GF-D8 (cell line): ENCODE measurements at regions not wholly inside any gene's neighbourhood (a gene's known extent, or its start where the extent isn't known, plus 50 kb on each side); places are given as distances from the start of the nearest gene placed in this dataset.
"Not testable (repeated sequence)": the region's sequence is repeated elsewhere in the genome, so short reads cannot be mapped to it uniquely, and the experiment has no call there.

Experiments used
- DNase-seq: peaks from one replicate; lab custom pipeline; 2025; lab: John Stamatoyannopoulos, UW

DNA sequence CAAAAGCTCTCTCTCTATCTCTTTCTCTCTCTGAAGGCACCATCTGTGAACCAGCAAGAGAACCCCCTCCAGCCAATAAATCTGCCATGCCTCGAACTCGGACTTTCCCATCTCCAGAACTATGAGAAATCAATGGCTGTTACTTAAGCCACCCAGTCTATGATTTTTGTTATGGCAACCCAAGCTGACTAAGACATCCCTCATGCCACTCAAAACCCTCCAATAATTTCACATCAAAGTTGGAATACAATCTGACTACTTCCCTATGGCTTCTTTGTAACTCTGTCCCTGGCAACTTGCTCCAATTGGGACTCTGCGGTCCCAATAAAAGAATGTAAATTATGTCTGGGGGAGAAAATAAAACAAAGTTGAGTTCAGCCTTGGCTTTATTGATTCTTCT lies 265.7 kb downstream of the SHOX start:
- DNase-seq: no peak

DNA sequence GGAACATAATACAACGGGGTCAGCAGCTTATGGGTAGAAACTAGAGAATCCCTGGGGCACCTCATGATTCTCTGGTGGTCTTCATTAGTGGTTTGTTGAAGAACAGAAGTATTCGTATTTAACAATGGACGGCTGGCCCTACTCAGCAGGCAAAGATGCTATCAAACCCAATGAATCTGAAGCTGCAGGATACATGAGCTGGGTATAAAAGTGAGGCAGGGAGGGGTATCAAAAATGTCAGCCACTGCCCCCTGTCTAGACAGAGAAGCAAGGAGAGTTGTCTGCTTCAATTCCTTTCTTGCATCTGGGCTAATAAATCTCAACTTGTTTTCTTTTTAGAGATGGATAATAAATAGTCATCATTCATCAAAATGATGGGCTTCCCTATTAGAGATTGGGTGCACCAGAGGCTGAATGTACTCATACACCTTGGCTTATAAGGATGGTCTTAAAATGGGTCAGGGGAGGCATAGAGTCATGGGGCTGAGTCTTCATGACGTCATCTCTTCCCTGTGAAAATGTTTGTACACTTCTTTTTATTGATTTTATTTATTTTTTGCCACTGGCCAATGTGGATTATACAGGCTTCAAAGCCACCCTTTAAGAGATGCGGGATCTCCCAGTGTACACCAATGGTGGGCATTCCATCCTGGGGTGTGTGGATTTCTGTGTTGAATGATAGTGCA lies 259.5 kb downstream of the SHOX start:
- no peak for DNase-seq

DNA sequence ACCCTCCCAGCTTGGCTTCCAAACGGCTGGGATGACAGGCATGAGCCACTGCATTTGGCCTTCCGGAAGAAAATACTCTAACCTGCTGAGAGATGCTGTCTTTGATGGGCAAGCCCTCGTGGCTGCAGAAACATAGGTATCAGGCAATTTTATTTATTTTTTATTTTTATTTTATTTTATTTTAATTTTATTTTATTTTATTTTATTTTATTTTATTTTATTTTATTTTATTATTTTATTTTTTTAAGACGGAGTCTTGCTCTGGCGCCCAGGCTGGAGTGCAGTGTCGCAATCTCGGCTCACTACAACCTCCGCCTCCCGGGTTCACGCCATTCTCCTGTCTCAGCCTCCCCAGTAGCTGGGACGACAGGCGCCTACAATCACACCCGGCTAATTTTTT lies 257.1 kb downstream of the SHOX start:
- DNase-seq: not testable (repeated sequence)

DNA sequence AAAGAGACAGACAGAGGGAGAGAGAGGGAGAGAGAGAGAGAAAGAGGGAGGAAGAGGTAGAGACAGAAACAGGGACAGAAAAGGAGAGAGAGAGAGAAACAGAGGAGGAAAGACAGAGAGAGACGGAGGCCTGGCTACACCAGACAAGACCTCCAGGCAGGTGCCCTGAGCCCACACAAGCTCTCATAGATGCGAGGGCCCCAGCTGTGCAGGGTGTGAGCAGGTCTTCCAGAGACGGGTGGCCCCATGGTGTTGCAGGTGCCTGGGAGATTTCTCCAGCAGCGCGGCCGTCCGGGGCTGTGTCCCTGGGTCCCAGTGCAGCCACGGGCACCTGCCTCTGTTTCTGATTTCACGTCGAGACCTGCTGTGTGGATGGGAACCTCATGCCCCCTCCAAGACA lies 253.0 kb downstream of the SHOX start:
- DNase-seq: no peak

DNA sequence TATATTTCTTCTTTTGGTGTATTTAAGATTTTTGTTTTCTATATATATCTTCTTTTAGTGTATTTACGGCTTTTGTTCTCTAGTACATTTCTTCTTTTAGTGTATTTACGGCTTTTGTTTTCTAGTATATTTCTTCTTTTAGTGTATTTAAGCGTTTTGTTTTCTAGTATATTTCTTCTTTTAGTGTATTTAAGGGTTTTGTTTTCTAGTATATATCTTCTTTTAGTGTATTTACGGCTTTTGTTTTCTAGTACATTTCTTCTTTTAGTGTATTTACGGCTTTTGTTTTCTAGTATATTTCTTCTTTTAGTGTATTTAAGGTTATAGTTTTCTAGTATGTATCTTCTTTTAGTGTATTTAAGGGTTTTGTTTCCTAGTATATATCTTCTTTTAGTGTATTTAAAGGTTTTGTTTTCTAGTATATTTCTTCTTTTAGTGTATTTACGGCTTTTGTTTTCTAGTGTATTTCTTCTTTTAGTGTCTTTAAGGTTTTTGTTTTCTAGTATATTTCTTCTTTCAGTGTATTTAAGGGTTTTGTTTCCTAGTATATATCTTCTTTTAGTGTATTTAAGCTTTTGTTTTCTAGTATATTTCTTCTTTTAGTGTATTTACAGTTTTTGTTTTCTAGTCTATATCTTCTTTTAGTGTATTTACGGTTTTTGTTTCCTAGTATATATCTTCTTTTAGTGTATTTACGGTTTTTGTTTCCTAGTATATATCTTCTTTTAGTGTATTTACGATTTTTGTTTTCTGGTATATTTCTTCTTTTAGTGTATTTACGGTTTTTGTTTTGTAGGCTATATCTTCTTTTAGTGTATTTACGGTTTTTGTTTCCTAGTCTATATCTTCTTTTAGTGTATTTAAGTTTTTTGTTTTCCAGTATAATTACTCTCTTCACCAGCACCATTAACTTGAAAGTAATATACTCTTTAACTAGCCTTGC lies 249.4 kb downstream of the SHOX start:
- not testable (repeated sequence) for DNase-seq

DNA sequence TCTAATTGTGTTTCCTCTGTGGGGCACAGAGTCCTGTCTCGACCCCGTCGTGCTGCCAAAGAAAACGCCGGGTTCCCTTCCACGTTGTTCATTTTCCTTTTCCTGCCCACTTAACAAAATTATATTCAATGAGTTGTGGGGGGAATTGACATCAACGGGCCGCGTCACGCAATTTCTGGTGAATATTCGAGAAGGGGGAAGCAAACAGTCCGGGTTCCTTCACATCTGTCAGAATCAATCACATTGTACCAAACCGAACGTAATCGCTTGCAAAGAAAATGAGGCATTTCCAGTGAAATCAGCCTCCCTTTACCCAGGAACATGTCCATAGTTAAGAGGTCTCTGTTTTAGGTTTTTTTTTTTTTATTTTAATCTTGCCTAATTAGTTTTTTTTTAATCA lies 243.5 kb downstream of the SHOX start:
- no peak for DNase-seq

DNA sequence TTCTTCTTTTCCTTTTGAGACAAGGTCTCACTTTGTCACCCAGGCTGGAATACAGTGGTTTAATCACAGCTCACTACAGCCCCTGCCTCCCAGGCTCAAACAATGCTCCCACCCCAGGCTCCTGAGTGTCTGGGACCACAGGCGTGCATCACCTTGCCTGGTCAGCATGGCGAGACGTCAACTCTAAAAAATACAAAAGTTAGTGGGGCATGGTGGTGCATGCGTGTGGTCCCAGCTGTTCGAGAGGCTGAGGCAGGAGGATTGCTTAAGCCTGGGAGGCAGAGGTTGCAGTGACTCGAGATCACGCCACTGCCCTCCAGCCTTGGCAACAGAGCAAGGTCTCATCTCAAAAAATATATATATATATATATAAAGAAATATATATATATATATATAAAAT lies 242.4 kb downstream of the SHOX start:
- no peak for DNase-seq

DNA sequence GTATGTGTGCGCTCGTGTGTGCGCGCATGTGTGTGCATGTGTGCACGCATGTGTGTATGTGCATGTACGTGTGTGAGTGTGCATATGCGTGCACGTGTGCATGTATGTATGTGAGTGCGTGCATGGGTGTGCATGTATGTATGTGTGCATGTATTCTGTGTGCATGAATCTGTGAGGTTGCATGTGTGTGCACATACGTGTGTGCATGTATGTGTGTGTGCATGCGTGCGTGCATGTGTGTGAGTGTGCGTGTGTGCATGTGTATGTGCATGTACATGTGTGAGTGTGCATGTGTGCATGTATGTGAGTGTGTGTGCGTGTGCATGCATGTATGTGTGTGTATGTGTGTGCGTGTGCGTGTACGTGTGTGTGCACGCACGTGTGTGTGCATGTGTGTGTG lies 241.5 kb downstream of the SHOX start:
- DNase-seq: no peak

DNA sequence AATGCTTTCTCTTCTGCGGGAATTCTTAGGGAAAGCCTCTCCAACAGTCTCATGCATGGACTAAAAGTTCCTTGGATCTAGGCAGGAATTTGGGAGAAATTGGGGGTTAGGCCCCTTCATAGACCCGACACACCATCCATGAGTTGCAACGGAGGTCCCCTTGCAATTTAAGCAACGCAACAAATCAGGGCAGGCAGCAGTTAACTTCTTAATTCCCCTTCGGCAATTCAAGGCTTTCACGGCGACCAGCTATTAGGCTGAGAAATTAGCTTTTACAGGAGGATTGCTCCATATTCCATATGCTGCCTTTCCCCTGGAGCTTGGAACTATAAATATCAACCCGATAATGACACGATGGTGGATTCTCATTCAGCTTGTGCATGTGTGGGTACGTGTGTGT lies 241.0 kb downstream of the SHOX start:
- DNase-seq: no peak

DNA sequence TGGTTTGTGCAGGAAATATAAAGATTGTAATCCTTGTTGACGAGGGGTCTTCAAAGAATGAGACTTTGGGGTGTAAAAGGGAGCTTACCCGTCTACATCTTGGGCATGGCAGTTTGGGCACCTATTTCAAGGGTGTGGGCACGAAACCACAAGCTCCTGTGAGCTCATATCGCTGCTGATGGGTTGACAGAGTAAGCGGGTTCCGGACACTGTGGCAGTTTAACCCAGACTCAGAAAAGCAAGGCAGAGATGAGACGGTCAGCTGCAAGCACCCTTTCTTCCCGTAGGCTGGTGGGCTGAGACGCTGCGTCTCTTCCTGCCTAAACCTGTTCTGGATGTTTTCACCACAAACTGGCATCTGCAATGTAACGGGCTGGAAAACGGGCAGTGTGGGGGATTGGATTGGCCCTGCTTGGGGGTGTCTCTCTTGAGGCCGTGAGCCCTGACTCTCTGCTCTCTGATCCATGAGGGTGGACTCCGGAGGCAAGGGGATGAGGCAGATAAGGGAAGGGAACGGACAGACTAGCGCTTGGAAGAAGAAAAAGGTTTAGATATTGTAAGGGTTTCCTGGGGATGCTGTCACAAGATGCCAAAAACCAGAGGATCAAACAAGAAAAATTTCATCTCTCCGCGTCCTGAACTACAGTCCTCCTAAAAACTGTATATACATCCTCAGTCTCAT lies 237.5 kb downstream of the SHOX start:
- DNase-seq: no peak

DNA sequence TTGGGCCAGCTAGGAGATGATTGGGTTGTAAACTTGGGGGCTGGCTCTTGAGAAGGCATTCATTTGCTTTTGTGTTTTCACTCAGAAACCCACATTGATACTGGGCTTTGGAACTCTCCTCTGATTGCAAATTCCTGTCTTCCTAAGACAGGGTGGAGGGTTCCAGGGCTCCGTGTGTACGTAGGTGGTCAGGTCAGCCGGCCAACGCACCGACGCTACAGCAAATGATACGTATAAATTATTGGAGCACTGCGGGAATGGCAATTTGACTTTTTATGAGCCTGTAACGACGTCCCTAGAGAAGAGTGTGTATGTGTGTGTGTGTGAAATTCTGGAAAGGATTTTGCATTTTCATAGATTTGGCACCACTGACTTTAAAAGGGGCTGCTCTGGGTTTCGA lies 236.9 kb downstream of the SHOX start:
- no peak for DNase-seq

DNA sequence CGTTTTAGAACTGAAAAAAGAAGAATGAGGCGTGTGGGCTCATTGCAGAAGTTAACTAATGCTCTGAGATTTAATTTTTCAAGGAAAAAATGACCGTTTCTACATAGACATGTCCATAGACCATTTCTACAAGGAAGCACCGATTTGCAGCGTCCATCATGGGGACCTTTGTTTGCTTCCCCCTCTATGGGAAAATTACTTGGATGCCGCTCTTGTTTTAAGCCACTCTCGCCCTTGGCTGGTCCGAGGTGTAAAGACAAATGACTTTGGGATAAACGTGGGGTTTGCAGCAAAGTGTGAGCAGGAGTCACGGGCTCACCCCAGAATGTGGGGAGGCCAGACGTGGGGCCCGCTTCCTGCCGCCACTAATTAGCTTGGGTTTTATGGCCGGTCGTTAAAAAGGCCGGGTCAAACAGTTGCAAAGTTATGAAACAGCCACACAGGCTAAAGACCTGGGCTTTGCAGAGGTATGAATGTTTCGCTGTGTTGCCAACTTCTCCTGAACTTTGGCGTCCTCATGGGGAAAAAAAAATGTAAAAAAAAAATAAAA lies 235.9 kb downstream of the SHOX start:
- DNase-seq: no peak

DNA sequence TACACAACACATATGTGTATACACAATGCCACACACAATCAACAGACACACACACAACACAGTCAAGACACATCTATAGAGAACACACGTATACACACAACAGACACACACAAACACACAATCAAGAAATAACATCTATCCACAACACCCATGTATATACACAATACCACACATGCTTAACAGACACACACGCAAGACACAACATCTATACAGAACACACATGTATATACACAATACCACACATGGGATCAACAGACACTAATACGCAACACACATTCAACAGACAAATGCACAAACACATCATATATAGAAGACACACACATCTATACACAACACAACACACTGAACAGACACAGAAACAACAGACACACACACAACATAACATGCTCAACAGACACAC lies 234.8 kb downstream of the SHOX start:
- no peak for DNase-seq

DNA sequence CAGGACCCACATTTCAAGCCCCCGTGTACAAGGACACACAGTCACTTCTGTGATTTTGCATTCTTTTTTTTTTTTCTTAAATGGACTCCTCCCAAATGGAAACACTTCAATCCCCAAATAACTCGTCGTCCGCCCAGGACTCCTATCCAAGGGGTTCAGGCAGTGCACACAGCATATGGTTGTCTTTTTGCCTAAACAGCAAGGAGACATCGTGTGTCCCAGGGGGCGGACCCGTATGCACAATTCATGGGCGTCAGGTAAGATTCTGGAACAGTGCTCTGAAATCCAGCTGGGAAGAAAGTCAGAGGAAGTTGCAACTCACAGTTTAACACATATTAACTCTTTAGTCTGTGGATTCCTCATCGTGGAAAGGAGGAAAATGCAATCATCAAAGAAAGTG lies 231.3 kb downstream of the SHOX start:
- DNase-seq: no peak

DNA sequence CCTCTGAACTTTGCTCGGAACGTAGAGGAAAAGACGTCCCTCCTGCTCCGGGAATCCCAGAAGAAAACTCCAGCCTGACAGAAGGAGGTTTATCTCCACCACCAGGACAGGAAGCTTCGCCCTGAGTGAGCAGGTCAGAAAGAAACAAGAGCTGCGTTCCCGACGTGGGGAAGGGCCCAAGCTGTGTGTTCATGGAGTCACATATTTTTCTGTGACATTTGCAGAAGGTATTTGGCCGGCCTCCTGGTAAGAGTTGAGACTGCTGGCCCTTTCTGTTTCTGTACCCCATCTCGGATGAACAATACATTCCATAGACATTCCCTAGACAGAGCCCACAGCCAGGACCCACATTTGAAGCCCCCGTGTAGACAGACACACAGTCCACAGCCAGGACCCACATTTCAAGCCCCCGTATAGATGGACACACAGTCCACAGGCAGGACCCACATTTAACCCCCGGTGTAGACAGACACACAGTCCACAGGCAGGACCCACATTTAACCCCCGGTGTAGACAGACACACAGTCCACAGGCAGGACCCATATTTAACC lies 230.8 kb downstream of the SHOX start:
- no peak for DNase-seq

DNA sequence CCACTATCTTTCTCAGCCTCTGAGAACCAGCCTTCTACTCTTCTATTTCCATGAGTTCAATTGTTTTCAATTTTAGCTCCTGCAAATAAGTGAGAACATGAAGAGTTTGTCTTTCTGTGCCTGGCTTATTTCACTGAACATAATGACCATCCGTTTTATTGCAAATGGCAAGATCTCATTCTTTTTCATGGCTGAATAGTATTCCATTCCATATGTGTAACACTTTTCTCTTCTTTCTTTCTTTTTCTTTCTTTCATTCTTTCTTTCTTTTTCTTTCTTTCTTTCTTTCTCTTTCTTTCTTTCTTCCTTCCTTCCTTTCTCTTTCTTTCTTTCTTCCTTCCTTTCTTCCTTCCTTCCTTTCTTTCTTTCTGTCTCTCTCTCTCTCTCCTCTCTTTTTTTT lies 228.7 kb downstream of the SHOX start:
- no peak for DNase-seq

DNA sequence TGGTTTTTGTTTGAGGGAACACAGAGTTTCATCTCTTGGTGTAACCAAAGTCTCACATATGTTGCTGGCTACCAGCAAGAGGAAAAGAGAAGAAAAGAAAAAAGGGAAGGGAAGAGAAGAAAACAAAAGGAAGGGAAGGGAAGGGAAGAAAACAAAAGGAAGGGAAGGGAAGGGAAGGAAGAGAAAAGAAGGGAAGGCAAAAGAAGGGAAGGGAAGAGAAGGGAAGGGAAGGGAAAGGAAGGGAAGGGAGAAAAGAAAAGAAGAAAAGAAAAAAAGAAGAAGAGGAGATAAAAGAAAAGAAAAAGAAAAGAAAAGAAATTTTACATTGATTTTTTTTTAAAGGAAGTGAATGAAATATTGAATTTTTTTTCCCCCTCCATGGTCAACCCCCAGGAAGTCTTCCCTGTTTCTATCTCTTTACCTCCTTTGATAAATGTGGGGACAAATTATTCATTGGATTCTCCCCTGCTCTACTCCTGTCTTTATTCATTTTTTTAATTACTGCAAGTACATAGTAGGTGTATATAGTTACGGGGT lies 228.0 kb downstream of the SHOX start:
- no peak for DNase-seq

DNA sequence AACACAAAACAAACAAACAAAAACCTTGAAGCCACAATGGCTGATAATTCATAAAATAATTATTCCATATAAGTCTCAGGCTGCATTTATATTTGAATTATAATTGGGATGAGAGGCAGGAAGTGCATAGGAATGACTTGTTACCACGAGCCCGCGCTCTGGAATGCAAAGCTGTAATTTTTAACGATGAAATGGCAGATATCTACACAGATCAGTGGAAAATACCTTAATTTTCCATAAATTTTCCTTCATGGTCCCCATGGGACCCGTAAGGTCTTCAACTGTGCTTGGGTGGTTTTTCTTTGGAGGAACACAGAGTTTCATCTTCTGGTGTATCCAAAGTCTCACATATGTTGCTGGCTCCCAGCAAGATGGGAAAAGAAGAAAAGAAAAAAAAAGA lies 226.8 kb downstream of the SHOX start:
- DNase-seq: no peak

DNA sequence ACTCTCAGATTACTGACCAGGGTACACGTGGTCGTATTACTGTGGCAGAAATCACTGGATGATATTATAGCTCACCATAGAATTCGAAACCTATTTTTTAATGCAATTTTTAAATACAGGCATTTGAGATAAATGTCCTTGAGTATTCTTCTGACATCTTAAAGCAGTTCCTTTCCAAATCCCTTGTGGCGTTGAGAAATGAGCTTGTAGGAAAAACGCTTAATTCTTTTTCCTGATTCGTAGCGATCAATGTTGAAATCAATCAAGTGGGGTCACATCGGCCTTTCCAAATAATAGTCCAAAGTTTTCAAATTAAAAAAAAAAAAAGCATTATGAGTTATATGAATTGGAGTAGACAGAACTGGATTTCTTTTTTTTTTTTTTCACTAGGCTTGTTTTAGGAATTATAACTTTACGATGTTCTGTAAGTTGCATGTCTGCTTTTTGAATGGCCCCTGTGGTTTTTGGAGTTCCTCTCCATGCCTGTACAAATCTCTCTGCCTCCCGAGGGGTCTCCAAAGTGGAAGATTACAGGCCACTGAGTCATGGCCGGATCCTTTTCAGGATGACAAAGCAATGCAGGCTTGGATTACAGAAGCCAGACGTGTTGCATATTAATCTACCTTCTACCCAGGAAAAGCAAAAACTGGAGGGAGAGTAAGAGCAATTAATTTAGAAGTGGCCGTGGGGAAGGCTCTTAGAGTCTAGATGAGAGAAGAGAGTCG lies 226.1 kb downstream of the SHOX start:
- no peak for DNase-seq

DNA sequence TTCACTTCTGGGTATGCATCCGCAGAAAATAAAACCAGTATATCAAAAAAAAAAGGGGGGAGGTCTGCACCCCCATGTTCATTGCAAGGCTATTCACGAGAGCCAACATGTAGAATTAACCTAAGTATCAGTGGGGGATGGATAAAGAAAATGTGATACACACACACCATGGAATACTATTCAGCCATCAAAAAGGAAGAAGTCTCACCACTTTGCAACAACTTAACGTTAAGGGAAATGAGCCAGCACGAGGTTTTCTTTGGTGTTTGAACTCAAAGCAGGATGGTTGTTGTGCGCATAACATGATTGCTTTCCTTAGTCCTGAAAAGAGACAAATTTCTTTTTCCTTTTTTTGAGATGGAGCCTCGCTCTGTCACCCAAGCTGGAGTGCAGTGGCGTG lies 222.7 kb downstream of the SHOX start:
- no peak for DNase-seq

DNA sequence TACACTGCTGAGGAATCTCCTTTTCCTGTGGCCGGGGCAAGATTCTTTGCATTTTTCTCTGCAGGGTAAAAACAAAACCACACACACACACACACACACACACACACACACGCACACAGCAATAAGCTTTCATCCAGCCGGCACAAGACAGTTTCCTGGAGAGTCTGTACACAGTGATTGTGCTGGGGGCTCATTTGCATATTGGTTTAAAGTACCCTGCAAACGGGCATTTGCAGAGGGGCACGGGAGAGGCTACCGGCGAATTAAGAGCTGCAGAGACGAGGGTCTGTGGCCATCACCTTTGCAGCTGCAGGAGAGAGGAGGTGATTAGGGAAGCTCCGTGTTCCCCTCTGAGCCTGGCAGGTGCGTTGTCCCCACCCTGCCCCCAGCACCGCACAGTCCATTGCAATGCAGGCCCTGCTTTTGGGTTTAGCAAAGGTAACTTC lies 219.9 kb downstream of the SHOX start:
- DNase-seq: no peak
